ENCODE measurements at regions not wholly inside any gene's neighbourhood (a gene's known extent, or its start where the extent isn't known, plus 50 kb on each side); places are given as distances from the start of the nearest gene placed in this dataset.

- no peak for DNase-seq (ENCODE audit: low spot score)
Observed at GRCh38 chr1:98330224-98330623, 331.3 kb upstream of the SNX7 start.

- no peak for DNase-seq (ENCODE audit: low spot score)
Observed at GRCh38 chr1:98328855-98329254, 332.7 kb upstream of the SNX7 start.

- peak; percentile 83 for DNase-seq (ENCODE audit: low spot score)
Observed at GRCh38 chr1:98327220-98327861, 334.2 kb upstream of the SNX7 start.

- peak; percentile 91 for DNase-seq (ENCODE audit: low spot score)
Observed at GRCh38 chr1:98325646-98326440, 335.7 kb upstream of the SNX7 start.

GRCh38 chr1:98323906-98324358 is 337.6 kb upstream of the SNX7 start:
- DNase-seq (ENCODE audit: low spot score) = peak; percentile 97

GRCh38 chr1:98323388-98323787 is 338.1 kb upstream of the SNX7 start:
- peak; percentile 77 for DNase-seq (ENCODE audit: low spot score)

GRCh38 chr1:98322966-98323365 is 338.6 kb upstream of the SNX7 start:
- no peak for DNase-seq (ENCODE audit: low spot score)

- DNase-seq (ENCODE audit: low spot score) = no peak
Observed at GRCh38 chr1:98322086-98322485, 339.4 kb upstream of the SNX7 start.

GRCh38 chr1:98321191-98321590 is 340.3 kb upstream of the SNX7 start:
- DNase-seq (ENCODE audit: low spot score) = no peak

GRCh38 chr1:98316286-98316905 is 345.1 kb upstream of the SNX7 start:
- no peak for DNase-seq (ENCODE audit: low spot score)

- DNase-seq (ENCODE audit: low spot score) = no peak
Observed at GRCh38 chr1:98315309-98315708, 346.2 kb upstream of the SNX7 start.

- DNase-seq (ENCODE audit: low spot score) = no peak
Observed at GRCh38 chr1:98314601-98315000, 346.9 kb upstream of the SNX7 start.

- no peak for DNase-seq (ENCODE audit: low spot score)
Observed at GRCh38 chr1:98306517-98307089, 354.9 kb upstream of the SNX7 start.

- no peak for DNase-seq (ENCODE audit: low spot score)
Observed at GRCh38 chr1:98305362-98305761, 356.2 kb upstream of the SNX7 start.

- DNase-seq (ENCODE audit: low spot score) = no peak
Observed at GRCh38 chr1:98304888-98305287, 356.6 kb upstream of the SNX7 start.

GRCh38 chr1:98299861-98300260 is 361.7 kb upstream of the SNX7 start:
- DNase-seq (ENCODE audit: low spot score) = no peak

- DNase-seq (ENCODE audit: low spot score) = no peak
Observed at GRCh38 chr1:98299313-98299712, 362.2 kb upstream of the SNX7 start.

- DNase-seq (ENCODE audit: low spot score) = no peak
Observed at GRCh38 chr1:98298319-98298718, 363.2 kb upstream of the SNX7 start.

GRCh38 chr1:98296681-98297080 is 364.8 kb upstream of the SNX7 start:
- DNase-seq (ENCODE audit: low spot score) = no peak

- DNase-seq (ENCODE audit: low spot score) = no peak
Observed at GRCh38 chr1:98294127-98294526, 367.4 kb upstream of the SNX7 start.

- no peak for DNase-seq (ENCODE audit: low spot score)
Observed at GRCh38 chr1:98292994-98293393, 368.5 kb upstream of the SNX7 start.

- no peak for DNase-seq (ENCODE audit: low spot score)
Observed at GRCh38 chr1:98289311-98289710, 368.5 kb upstream of the DPYD start.

- DNase-seq (ENCODE audit: low spot score) = no peak
Observed at GRCh38 chr1:98288494-98288893, 367.7 kb upstream of the DPYD start.

All from H4 (cell line).